H1 (cell line): ENCODE measurements at regions not wholly inside any gene's neighbourhood (a gene's known extent, or its start where the extent isn't known, plus 50 kb on each side); places are given as distances from the start of the nearest gene placed in this dataset. TPM values are rescaled to one million over a fixed set of nuclear protein-coding genes. Genes with fewer than 3 reads are reported as not detected.

Experiments used
- CTCF ChIA-PET: fragments of 300-600 bp; sonication (Branson Sonifier 250); formaldehyde crosslinking; loops from one replicate; lab custom pipeline; 2021; ENCODE audit not compliant: partially characterized antibody; lab: Charles Lee
- POLR2A ChIA-PET: fragments of 300-600 bp; sonication (Branson Sonifier 250); formaldehyde crosslinking; loops from one replicate; lab custom pipeline; 2021; ENCODE audit warnings: inconsistent platforms; ENCODE audit not compliant: partially characterized antibody; lab: Charles Lee
- DNase-seq, 2 experiments: peaks; one replicate each; pipeline versions ENCODE4 v3.0.0 to v3.0.0-alpha.2; 2010 to 2022; ENCODE audit warnings: low spot score in 2 of 2, low read depth in 1 of 2, mixed read lengths in 1 of 2
- FAIRE-seq: peaks from 2 replicates; lab custom pipeline; 2011; peaks lifted over from hg19 to GRCh38; lab: Jason Lieb, UNC
- H2AFZ ChIP-seq: 2 replicates; pipeline ENCODE4 v1.8.1; 2012; ENCODE audit warnings: low read length, inconsistent platforms
- H2AK5ac ChIP-seq: 2 replicates; pipeline ENCODE4 v1.6.1; 2013; ENCODE audit warnings: low read depth, low read length
- H2BK120ac ChIP-seq: replicated peaks from 2 replicates; pipeline ENCODE3; 2013; ENCODE audit warnings: low read depth, low read length, inconsistent platforms
- H2BK12ac ChIP-seq: 2 replicates; pipeline ENCODE4 v1.6.1; 2013; ENCODE audit warnings: low read depth, low read length
- H2BK15ac ChIP-seq: 2 replicates; pipeline ENCODE4 v1.6.1; 2013; ENCODE audit warnings: low read length
- H2BK20ac ChIP-seq: 2 replicates; pipeline ENCODE4 v1.6.1; 2013; ENCODE audit warnings: low read length
- H2BK5ac ChIP-seq: 2 replicates; pipeline ENCODE4 v1.6.1; 2013; ENCODE audit warnings: low read depth, low read length
- H3K14ac ChIP-seq: 2 replicates; pipeline ENCODE4 v1.6.1; 2013; ENCODE audit warnings: inconsistent platforms; ENCODE audit not compliant: insufficient read length
- H3K18ac ChIP-seq: 2 replicates; pipeline ENCODE4 v1.6.1; 2013; ENCODE audit warnings: low read length; ENCODE audit errors: extremely low read depth
- H3K23ac ChIP-seq: 2 replicates; pipeline ENCODE4 v1.6.1; 2013; ENCODE audit warnings: inconsistent platforms; ENCODE audit not compliant: insufficient read length
- H3K23me2 ChIP-seq: 2 replicates; pipeline ENCODE4 v1.6.1; 2013; ENCODE audit warnings: low read depth, low read length
- H3K27ac ChIP-seq: 2 replicates; pipeline ENCODE4 v1.6.1; 2011; ENCODE audit warnings: low read depth, low read length, inconsistent platforms
- H3K27me3 ChIP-seq, 4 experiments: replicated peaks in 1 of 4; 1 replicate in 1 of 4; 2 replicates in 3 of 4; pipeline versions ENCODE4 v1.6.1 to v1.8.1; 2011 to 2013; ENCODE audit warnings: low read length in 3 of 4, mild to moderate bottlenecking in 3 of 4, inconsistent platforms in 2 of 4, mixed read lengths in 2 of 4, moderate library complexity in 1 of 4; ENCODE audit not compliant: control insufficient read depth in 3 of 4, insufficient read depth in 3 of 4; ENCODE audit errors: extremely low read depth in 1 of 4
- H3K36me3 ChIP-seq, 4 experiments: 2 replicates each; pipeline versions ENCODE4 v1.6.1 to v1.8.1; 2011 to 2013; ENCODE audit warnings: mild to moderate bottlenecking in 4 of 4, low read length in 3 of 4, moderate library complexity in 2 of 4, control low read depth in 1 of 4, inconsistent platforms in 1 of 4; ENCODE audit not compliant: insufficient read depth in 4 of 4, control insufficient read depth in 2 of 4
- H3K4ac ChIP-seq: replicated peaks from 2 replicates; pipeline ENCODE3; 2013; ENCODE audit warnings: low read length, low read depth, mixed read lengths, inconsistent platforms; ENCODE audit not compliant: insufficient read length
- H3K4me1 ChIP-seq, 4 experiments: replicated peaks in 1 of 4; 1 replicate in 1 of 4; 2 replicates in 3 of 4; pipeline versions ENCODE4 v1.6.1 to v1.8.1; 2011 to 2013; ENCODE audit warnings: low read length in 3 of 4, inconsistent platforms in 2 of 4, mixed read lengths in 1 of 4; ENCODE audit not compliant: insufficient read depth in 4 of 4, control insufficient read depth in 3 of 4
- H3K4me2 ChIP-seq, 2 experiments: 2 replicates each; pipeline versions ENCODE4 v1.6.1 to v1.8.1; 2011 to 2013; ENCODE audit warnings: low read depth in 2 of 2, low read length in 2 of 2, control low read depth in 1 of 2, inconsistent platforms in 1 of 2, mild to moderate bottlenecking in 1 of 2; ENCODE audit not compliant: insufficient read depth in 1 of 2
- H3K4me3 ChIP-seq, 4 experiments: fragments of 200-600, 300-600 bp in 1 of 4; sonication (generic), shearing (Covaris generic), sonication (Bioruptor Twin) in 1 of 4; 2 replicates each; pipeline versions ENCODE4 v1.5.1 to v1.8.1; 2011 to 2016; ENCODE audit warnings: low read length in 4 of 4, low read depth in 3 of 4, control low read depth in 2 of 4, inconsistent platforms in 2 of 4, mild to moderate bottlenecking in 2 of 4, mixed read lengths in 1 of 4, moderate library complexity in 1 of 4; ENCODE audit not compliant: insufficient read depth in 2 of 4; ENCODE audit errors: extremely low read depth in 1 of 4
- H3K56ac ChIP-seq: replicated peaks from 2 replicates; pipeline ENCODE3; 2013; ENCODE audit warnings: low read depth, mild to moderate bottlenecking, mixed read lengths, low read length, inconsistent platforms; ENCODE audit not compliant: insufficient read length
- H3K79me1 ChIP-seq: 2 replicates; pipeline ENCODE4 v1.6.1; 2013; ENCODE audit warnings: low read depth, low read length, control low read depth
- H3K79me2 ChIP-seq, 2 experiments: 2 replicates each; pipeline versions ENCODE4 v1.6.1 to v1.8.1; 2012 to 2013; ENCODE audit warnings: low read length in 2 of 2, mild to moderate bottlenecking in 2 of 2, inconsistent platforms in 1 of 2; ENCODE audit not compliant: insufficient read depth in 2 of 2, control insufficient read depth in 1 of 2
- H3K9ac ChIP-seq, 4 experiments: replicated peaks in 1 of 4; 1 replicate in 1 of 4; 2 replicates in 3 of 4; pipeline versions ENCODE4 v1.6.1 to v1.8.1; 2011 to 2013; ENCODE audit warnings: low read depth in 3 of 4, low read length in 3 of 4, control low read depth in 2 of 4, mild to moderate bottlenecking in 2 of 4, moderate library complexity in 2 of 4, inconsistent platforms in 1 of 4; ENCODE audit errors: extremely low read depth in 1 of 4
- H3K9me3 ChIP-seq, 2 experiments: 2 replicates each; pipeline versions ENCODE4 v1.6.1 to v1.8.1; 2012 to 2013; ENCODE audit warnings: mild to moderate bottlenecking in 2 of 2, moderate library complexity in 2 of 2, control low read depth in 1 of 2, inconsistent platforms in 1 of 2, low read depth in 1 of 2, low read length in 1 of 2, mixed read lengths in 1 of 2; ENCODE audit not compliant: insufficient read depth in 2 of 2
- H4K20me1 ChIP-seq, 2 experiments: replicated peaks in 1 of 2; 2 replicates each; pipeline versions ENCODE3 to v1.8.1; 2011 to 2013; ENCODE audit warnings: inconsistent platforms in 2 of 2, low read length in 2 of 2, mild to moderate bottlenecking in 1 of 2; ENCODE audit not compliant: insufficient read depth in 2 of 2, control insufficient read depth in 1 of 2
- H4K5ac ChIP-seq: 2 replicates; pipeline ENCODE4 v1.6.1; 2013; ENCODE audit warnings: low read length, low read depth, mixed read lengths, inconsistent platforms; ENCODE audit not compliant: insufficient read length
- H4K8ac ChIP-seq: 2 replicates; pipeline ENCODE4 v1.8.0; 2013; ENCODE audit warnings: mild to moderate bottlenecking, moderate library complexity, low read length, inconsistent platforms; ENCODE audit not compliant: insufficient read depth; ENCODE audit errors: extremely low read depth
- H4K91ac ChIP-seq: replicated peaks from 2 replicates; pipeline ENCODE3; 2013; ENCODE audit warnings: low read length, mixed read lengths, inconsistent platforms; ENCODE audit not compliant: insufficient read length
- CHD2 ChIP-seq: IDR thresholded peaks from 2 replicates; pipeline ENCODE4 v1.6.1; 2012; ENCODE audit warnings: low read length, improper control_type of control experiment
- RXRA ChIP-seq: IDR thresholded peaks from 2 replicates; pipeline ENCODE4 v1.6.1; 2011; ENCODE audit warnings: low read depth, mild to moderate bottlenecking, low read length, moderate library complexity; ENCODE audit not compliant: insufficient read depth
- WGBS, 2 experiments: shearing (Covaris generic) in 1 of 2; methylation state at CpG; one replicate each; pipeline versions ENCODE4 v1.1.6 to v1.1.7; 2013 to 2015; ENCODE audit warnings: low lambda C conversion rate in 2 of 2, mixed read lengths in 2 of 2, inconsistent platforms in 1 of 2, low coverage in 1 of 2, missing lambda C conversion rate in 1 of 2; ENCODE audit not compliant: insufficient replicate concordance in 2 of 2, insufficient coverage in 1 of 2, insufficient read length in 1 of 2; ENCODE audit errors: extremely low coverage in 1 of 2, missing lambda C conversion rate in 1 of 2; 5-methylcytosine and 5-hydroxymethylcytosine counted together
- small RNA-seq: library from polyadenylated mRNA; stranded (forward); fragments of <200 nt; extraction: miRNeasy Mini kit (QIAGEN cat#:217004); gene quantifications from one replicate; pipeline ENCODE3, GENCODE V24; 2013; ENCODE audit not compliant: insufficient read depth

GRCh38 chr5:24433555-24433954 is 211.2 kb downstream of the CDH10 start:
- Histone ChIP-seq H2AFZ (no peak overlapping the region), H2BK5ac (no peak overlapping the region), H4K8ac (no peak overlapping the region), H2BK12ac (no peak overlapping the region), H2BK20ac (no peak overlapping the region), H2BK15ac (no peak overlapping the region), H3K4me3 (no peak overlapping the region), H3K14ac (no peak overlapping the region), H3K18ac (no peak overlapping the region), H3K79me2 (no peaks in the 10 kb centered on the region), H4K91ac (no peak overlapping the region), H3K79me1 (no peaks in the 10 kb centered on the region), H3K27ac (no peak overlapping the region), H4K5ac (no peak overlapping the region), H3K9me3 (no peaks in the 10 kb centered on the region; a peak in 2 of 4 replicates)
- POLR2A ChIA-PET: no interaction called here
- no peak for FAIRE-seq
- no peak for TF ChIP-seq CHD2
- no peak for TF ChIP-seq RXRA
- TF ChIP-seq, all 59 proteins: peak for 0
- Histone ChIP-seq H3K9ac (no peak overlapping the region), H3K36me3 (no peaks in the 10 kb centered on the region), H3K4me1 (no peaks in the 10 kb centered on the region), H3K23me2 (no peaks in the 10 kb centered on the region), H3K27me3 (no peaks in the 10 kb centered on the region), H2AK5ac (no peak overlapping the region), H3K4ac (no peak overlapping the region), H3K4me2 (no peak overlapping the region), H4K20me1 (no peaks in the 10 kb centered on the region), H3K56ac (no peak overlapping the region), H3K23ac (no peak overlapping the region), H2BK120ac (no peak overlapping the region)
- CTCF ChIA-PET: interaction anchor here (1.0 to 1.1 kb wide), 2 partner anchors 15 to 18 kb away, joined by 3 read pairs; no protein-coding TSS in a partner anchor
- no peak for DNase-seq
- WGBS, 2 experiments: 94% methylated on average over 3 of the region's 3 CpGs; no CpG with 5 or more reads in 1 of the 2 experiments

Small RNAs in the stretch of these regions (small RNA-seq; reads per million reads assigned to genes)
- not detected for gene AC026784.1
- not detected for gene RF00019
- not detected for gene RF00561
